8988T (cell line): ENCODE measurements at regions not wholly inside any gene's neighbourhood (a gene's known extent, or its start where the extent isn't known, plus 50 kb on each side); places are given as distances from the start of the nearest gene placed in this dataset.

Experiments
- DNase-seq: peaks from one replicate; pipeline ENCODE4 v3.0.0; 2011

GRCh38 chr4:112896609-112897190 lies 152.8 kb upstream of the ANK2 start:
- DNase-seq = no peak

GRCh38 chr4:112897543-112897942 lies 151.9 kb upstream of the ANK2 start:
- DNase-seq = no peak

- no peak for DNase-seq
These were observed 150.9 kb upstream of the ANK2 start for GRCh38 chr4:112898357-112899141.

GRCh38 chr4:112900416-112900815 lies 149.0 kb upstream of the ANK2 start:
- DNase-seq = no peak

GRCh38 chr4:112901962-112902411 lies 147.5 kb upstream of the ANK2 start:
- no peak for DNase-seq

GRCh38 chr4:112905728-112906127 lies 143.7 kb upstream of the ANK2 start:
- DNase-seq = no peak

GRCh38 chr4:112908511-112908910 lies 140.9 kb upstream of the ANK2 start:
- DNase-seq = no peak

GRCh38 chr4:112910109-112910736 lies 139.2 kb upstream of the ANK2 start:
- DNase-seq = no peak

- DNase-seq = no peak
These were observed 132.6 kb upstream of the ANK2 start for GRCh38 chr4:112916868-112917267.

- DNase-seq = no peak
These were observed 125.9 kb upstream of the ANK2 start for GRCh38 chr4:112923516-112923915.

GRCh38 chr4:112926819-112927218 lies 122.6 kb upstream of the ANK2 start:
- DNase-seq = no peak

- DNase-seq = no peak
These were observed 121.9 kb upstream of the ANK2 start for GRCh38 chr4:112927544-112927943.

- DNase-seq = no peak
These were observed 118.5 kb upstream of the ANK2 start for GRCh38 chr4:112931001-112931400.

GRCh38 chr4:112933790-112934189 lies 115.7 kb upstream of the ANK2 start:
- no peak for DNase-seq

- no peak for DNase-seq
These were observed 110.9 kb upstream of the ANK2 start for GRCh38 chr4:112938461-112939058.

- no peak for DNase-seq
These were observed 109.6 kb upstream of the ANK2 start for GRCh38 chr4:112939901-112940300.

GRCh38 chr4:112940336-112940735 lies 109.1 kb upstream of the ANK2 start:
- no peak for DNase-seq

- no peak for DNase-seq
These were observed 107.4 kb upstream of the ANK2 start for GRCh38 chr4:112942077-112942476.

- no peak for DNase-seq
These were observed 106.5 kb upstream of the ANK2 start for GRCh38 chr4:112942997-112943396.

GRCh38 chr4:112944006-112944405 lies 105.4 kb upstream of the ANK2 start:
- DNase-seq = no peak

GRCh38 chr4:112946127-112946526 lies 103.3 kb upstream of the ANK2 start:
- DNase-seq = no peak

- no peak for DNase-seq
These were observed 101.8 kb upstream of the ANK2 start for GRCh38 chr4:112947616-112948015.

- no peak for DNase-seq
These were observed 97.8 kb upstream of the ANK2 start for GRCh38 chr4:112951362-112952312.
